Astrocyte (in vitro differentiated cells and primary cell): ENCODE measurements at regions not wholly inside any gene's neighbourhood (a gene's known extent, or its start where the extent isn't known, plus 50 kb on each side); places are given as distances from the start of the nearest gene placed in this dataset.

Source experiments
- DNase-seq: peaks from one replicate; pipeline ENCODE4 v3.0.0-alpha.2; 2010; ENCODE audit warnings: low read depth
- FAIRE-seq: peaks from 2 replicates; lab custom pipeline; 2011; peaks lifted over from hg19 to GRCh38; lab: Jason Lieb, UNC
- H2AFZ ChIP-seq: 2 replicates; pipeline ENCODE4 v1.6.0; 2012; ENCODE audit warnings: low read depth, low read length, inconsistent platforms
- H3K27ac ChIP-seq: 2 replicates; pipeline ENCODE4 v1.5.1; 2011; ENCODE audit warnings: low read depth, low read length, inconsistent platforms
- H3K27me3 ChIP-seq: 2 replicates; pipeline ENCODE4 v1.6.0; 2011; ENCODE audit warnings: low read length, inconsistent platforms; ENCODE audit not compliant: insufficient read depth
- H3K36me3 ChIP-seq: 2 replicates; pipeline ENCODE4 v1.5.1; 2011; ENCODE audit warnings: low read length, inconsistent platforms; ENCODE audit not compliant: insufficient read depth
- H3K4me1 ChIP-seq: 2 replicates; pipeline ENCODE4 v1.5.1; 2011; ENCODE audit warnings: low read length, inconsistent platforms; ENCODE audit not compliant: insufficient read depth
- H3K4me2 ChIP-seq: 2 replicates; pipeline ENCODE4 v1.6.0; 2012; ENCODE audit warnings: low read length, inconsistent platforms
- H3K4me3 ChIP-seq: 2 replicates; pipeline ENCODE4 v1.5.1; 2011; ENCODE audit warnings: low read depth, mild to moderate bottlenecking, low read length, inconsistent platforms; ENCODE audit not compliant: insufficient read depth
- H3K79me2 ChIP-seq: 2 replicates; pipeline ENCODE4 v1.6.0; 2012; ENCODE audit warnings: mild to moderate bottlenecking, low read length, inconsistent platforms; ENCODE audit not compliant: insufficient read depth
- H3K9ac ChIP-seq: 2 replicates; pipeline ENCODE4 v1.6.0; 2012; ENCODE audit warnings: mild to moderate bottlenecking, low read length, inconsistent platforms
- H3K9me3 ChIP-seq: 2 replicates; pipeline ENCODE4 v1.5.1; 2012; ENCODE audit warnings: low read depth, mild to moderate bottlenecking, low read length, inconsistent platforms; ENCODE audit not compliant: insufficient read depth
- H4K20me1 ChIP-seq: 2 replicates; pipeline ENCODE4 v1.6.0; 2012; ENCODE audit warnings: low read length, inconsistent platforms; ENCODE audit not compliant: insufficient read depth
- H3K27ac Mint-ChIP-seq: one replicate; pipeline ENCODE4 v1.8.0; 2021; ENCODE audit warnings: mild to moderate bottlenecking, mixed read lengths; ENCODE audit not compliant: unreplicated experiment
- H3K27me3 Mint-ChIP-seq: one replicate; pipeline ENCODE4 v1.8.0; 2021; ENCODE audit warnings: low read depth, mixed read lengths; ENCODE audit not compliant: unreplicated experiment
- H3K36me3 Mint-ChIP-seq: one replicate; pipeline ENCODE4 v1.8.0; 2021; ENCODE audit warnings: low read depth, mixed read lengths; ENCODE audit not compliant: unreplicated experiment
- H3K4me1 Mint-ChIP-seq: one replicate; pipeline ENCODE4 v1.8.0; 2021; ENCODE audit warnings: low read depth, mixed read lengths; ENCODE audit not compliant: unreplicated experiment
- H3K4me3 Mint-ChIP-seq: one replicate; pipeline ENCODE4 v1.8.0; 2021; ENCODE audit warnings: mild to moderate bottlenecking, moderate library complexity, mixed read lengths; ENCODE audit not compliant: unreplicated experiment
- H3K9me3 Mint-ChIP-seq: one replicate; pipeline ENCODE4 v1.8.0; 2021; ENCODE audit warnings: mild to moderate bottlenecking, mixed read lengths; ENCODE audit not compliant: unreplicated experiment
- EZH2 ChIP-seq: IDR thresholded peaks from 2 replicates; pipeline ENCODE4 v1.6.1; 2012; ENCODE audit warnings: mild to moderate bottlenecking, low read length, inconsistent platforms; ENCODE audit not compliant: insufficient read depth
- TF ChIP-seq, protein P1 (sequence below): IDR thresholded peaks from 2 replicates; pipeline ENCODE4 v1.5.1; 2011; ENCODE audit warnings: low read depth, mild to moderate bottlenecking, inconsistent platforms, low read length, moderate library complexity; ENCODE audit not compliant: insufficient read depth

DNA sequence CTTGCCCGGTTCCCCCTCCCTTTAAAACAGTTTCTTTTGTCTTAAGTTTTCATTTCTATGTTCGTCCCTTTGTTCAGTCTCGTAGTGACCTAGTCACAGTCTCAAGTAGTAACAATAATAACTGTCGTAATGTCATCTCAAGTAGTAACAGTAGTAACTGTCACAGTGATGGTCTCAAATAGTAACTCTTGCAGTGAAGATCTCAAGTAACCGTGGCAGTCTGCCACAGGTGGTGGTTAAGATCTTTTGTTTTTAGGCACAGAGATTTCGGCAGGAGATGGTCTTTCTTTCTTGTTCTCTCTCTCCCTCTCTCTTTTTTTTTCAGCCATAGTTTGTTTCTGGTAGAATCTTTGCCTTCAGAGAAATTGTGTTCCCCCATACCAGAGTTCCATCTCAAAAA lies 656.0 kb upstream of the SGO1 start:
- no peaks in the 10 kb centered on the region for H3K27me3 ChIP-seq
- H3K9me3 Mint-ChIP-seq = peaks cover under 1% of the 10 kb centered on the region

DNA sequence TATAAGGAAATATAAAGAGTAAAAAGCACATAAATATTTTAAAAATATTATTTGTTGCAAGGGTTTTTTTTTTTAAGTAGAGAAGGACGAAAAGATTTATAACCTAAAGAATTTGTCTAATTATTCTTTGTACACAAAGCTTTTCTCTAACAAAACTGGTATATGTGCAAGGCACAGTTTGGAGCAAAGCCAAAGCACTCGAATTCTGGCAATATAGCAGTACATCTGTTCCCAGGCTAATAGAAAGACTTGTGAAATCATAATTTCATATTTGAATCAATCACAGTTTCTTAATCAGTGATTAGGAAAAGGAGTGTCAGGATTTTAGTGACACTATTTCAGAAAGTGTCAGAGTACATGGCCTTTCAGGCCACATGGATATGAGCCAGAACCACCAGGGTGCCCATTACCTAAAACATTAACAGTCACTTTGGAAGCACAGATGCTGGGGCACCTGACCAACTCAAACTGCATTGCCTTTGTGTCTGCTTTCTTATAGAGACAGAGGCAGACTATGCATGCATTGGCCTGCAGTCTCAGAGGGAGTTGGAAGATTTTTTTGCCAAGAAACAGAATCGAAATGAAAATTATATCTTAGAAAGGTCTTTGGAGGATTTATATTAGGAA lies 651.8 kb upstream of the SGO1 start:
- FAIRE-seq = no peak
- Histone ChIP-seq H2AFZ (no peak overlapping the region), H3K27me3 (no peaks in the 10 kb centered on the region), H3K4me2 (no peak overlapping the region), H3K36me3 (no peaks in the 10 kb centered on the region), H3K79me2 (no peaks in the 10 kb centered on the region), H3K4me1 (no peaks in the 10 kb centered on the region), H4K20me1 (no peaks in the 10 kb centered on the region), H3K27ac (no peak overlapping the region), H3K9me3 (no peaks in the 10 kb centered on the region), H3K4me3 (no peak overlapping the region), H3K9ac (no peak overlapping the region)
- peaks cover 2% of the 10 kb centered on the region for H3K9me3 Mint-ChIP-seq
- DNase-seq = no peak
- H3K27ac Mint-ChIP-seq = no peak overlapping the region
- H3K4me3 Mint-ChIP-seq = no peak overlapping the region
- H3K27me3 Mint-ChIP-seq = no peaks in the 10 kb centered on the region
- no peaks in the 10 kb centered on the region for H3K4me1 Mint-ChIP-seq
- no peaks in the 10 kb centered on the region for H3K36me3 Mint-ChIP-seq
- TF ChIP-seq, protein P1, sequence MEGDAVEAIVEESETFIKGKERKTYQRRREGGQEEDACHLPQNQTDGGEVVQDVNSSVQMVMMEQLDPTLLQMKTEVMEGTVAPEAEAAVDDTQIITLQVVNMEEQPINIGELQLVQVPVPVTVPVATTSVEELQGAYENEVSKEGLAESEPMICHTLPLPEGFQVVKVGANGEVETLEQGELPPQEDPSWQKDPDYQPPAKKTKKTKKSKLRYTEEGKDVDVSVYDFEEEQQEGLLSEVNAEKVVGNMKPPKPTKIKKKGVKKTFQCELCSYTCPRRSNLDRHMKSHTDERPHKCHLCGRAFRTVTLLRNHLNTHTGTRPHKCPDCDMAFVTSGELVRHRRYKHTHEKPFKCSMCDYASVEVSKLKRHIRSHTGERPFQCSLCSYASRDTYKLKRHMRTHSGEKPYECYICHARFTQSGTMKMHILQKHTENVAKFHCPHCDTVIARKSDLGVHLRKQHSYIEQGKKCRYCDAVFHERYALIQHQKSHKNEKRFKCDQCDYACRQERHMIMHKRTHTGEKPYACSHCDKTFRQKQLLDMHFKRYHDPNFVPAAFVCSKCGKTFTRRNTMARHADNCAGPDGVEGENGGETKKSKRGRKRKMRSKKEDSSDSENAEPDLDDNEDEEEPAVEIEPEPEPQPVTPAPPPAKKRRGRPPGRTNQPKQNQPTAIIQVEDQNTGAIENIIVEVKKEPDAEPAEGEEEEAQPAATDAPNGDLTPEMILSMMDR = no peak
- no peak for TF ChIP-seq EZH2

More for the DNA sequence above, 656.0 kb upstream of the SGO1 start:
- H3K4me1 Mint-ChIP-seq = no peaks in the 10 kb centered on the region
- no peaks in the 10 kb centered on the region for H4K20me1 ChIP-seq
- no peaks in the 10 kb centered on the region for H3K4me1 ChIP-seq
- no peak overlapping the region for H3K9ac ChIP-seq
- TF ChIP-seq, protein P1 = no peak
- no peak for TF ChIP-seq EZH2
- no peak overlapping the region for H3K4me3 ChIP-seq
- H3K4me3 Mint-ChIP-seq = no peak overlapping the region
- H3K27ac Mint-ChIP-seq = no peak overlapping the region
- no peak overlapping the region for H2AFZ ChIP-seq
- DNase-seq (no peak), FAIRE-seq (no peak)
- no peaks in the 10 kb centered on the region for H3K27me3 Mint-ChIP-seq
- no peak overlapping the region for H3K4me2 ChIP-seq
- H3K79me2 ChIP-seq = no peaks in the 10 kb centered on the region
- no peaks in the 10 kb centered on the region for H3K9me3 ChIP-seq
- no peaks in the 10 kb centered on the region for H3K36me3 Mint-ChIP-seq
- no peak overlapping the region for H3K27ac ChIP-seq
- no peaks in the 10 kb centered on the region for H3K36me3 ChIP-seq

DNA sequence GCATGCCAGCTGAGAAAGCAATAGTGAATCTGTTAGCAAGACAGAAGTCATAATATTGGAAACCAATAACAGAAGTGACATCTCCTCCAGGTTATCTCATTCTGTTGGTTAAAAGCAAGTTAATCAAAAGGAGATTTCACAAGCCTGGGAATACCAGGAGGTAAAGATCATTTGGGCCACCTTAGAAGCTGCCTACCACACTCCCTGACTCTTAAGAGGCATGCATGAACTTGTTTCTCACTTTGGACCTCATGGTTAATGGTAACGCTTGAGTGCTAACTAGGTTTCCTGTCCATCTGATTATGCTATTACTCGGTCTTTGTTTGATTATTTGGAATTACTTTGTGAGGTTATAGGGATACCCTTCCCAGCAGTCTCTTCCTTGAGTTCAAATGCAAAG lies 650.8 kb upstream of the SGO1 start:
- Histone ChIP-seq H3K79me2 (no peaks in the 10 kb centered on the region), H4K20me1 (no peaks in the 10 kb centered on the region), H3K36me3 (no peaks in the 10 kb centered on the region), H2AFZ (no peak overlapping the region), H3K27ac (no peak overlapping the region), H3K4me2 (no peak overlapping the region), H3K27me3 (no peaks in the 10 kb centered on the region), H3K4me3 (no peak overlapping the region), H3K9me3 (no peaks in the 10 kb centered on the region), H3K9ac (no peak overlapping the region), H3K4me1 (no peaks in the 10 kb centered on the region)
- Mint-ChIP-seq H3K4me3 (no peak overlapping the region), H3K27ac (no peak overlapping the region), H3K36me3 (no peaks in the 10 kb centered on the region), H3K9me3 (peaks cover 2% of the 10 kb centered on the region), H3K4me1 (no peaks in the 10 kb centered on the region), H3K27me3 (no peaks in the 10 kb centered on the region)
- no peak for FAIRE-seq
- TF ChIP-seq, protein P1 = no peak
- no peak for TF ChIP-seq EZH2
- no peak for DNase-seq
